Body of pancreas (tissue), 4 donors: ENCODE measurements at regions not wholly inside any gene's neighbourhood (a gene's known extent, or its start where the extent isn't known, plus 50 kb on each side); places are given as distances from the start of the nearest gene placed in this dataset.

Source experiments
- CTCF ChIP-seq, 7 experiments: fragments of 450-650 bp in 4 of 7; fragments of 200-600 bp in 3 of 7; sonication (generic) in 3 of 7; IDR thresholded peaks; one replicate each; pipeline ENCODE4 v1.5.1; 2016 to 2019; ENCODE audit warnings: antibody characterized with exemption in 7 of 7
- POLR2A ChIP-seq, 3 donors: fragments of 450-650 bp; IDR thresholded peaks; one replicate each; pipeline ENCODE4 v1.6.1; 2016; ENCODE audit warnings: antibody characterized with exemption in 3 of 3, mild to moderate bottlenecking in 2 of 3

DNA sequence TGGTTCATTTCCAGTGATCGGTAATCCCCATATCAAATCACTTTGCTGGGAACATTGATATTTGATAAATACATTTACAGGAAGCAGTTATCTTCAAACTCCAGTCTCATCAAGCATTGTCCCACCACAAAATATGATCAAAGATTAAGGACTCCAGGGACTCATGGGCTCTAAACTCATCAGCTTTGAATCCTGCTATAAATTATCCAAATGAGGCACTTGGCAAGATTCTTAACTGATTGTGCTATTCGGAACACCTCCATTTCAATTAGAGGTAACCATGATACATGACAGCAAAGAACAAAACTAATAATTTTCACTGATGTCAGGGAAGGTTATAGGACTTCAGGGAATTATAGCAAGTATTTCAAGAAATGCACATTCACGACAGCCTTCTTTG, 1088.1 kb upstream of the PIK3C3 start:
- TF ChIP-seq CTCF (IDR thresholded peaks at IDR 0.05) (no peak), POLR2A (IDR thresholded peaks at IDR 0.05) (no peak)
